Gastroesophageal sphincter (tissue), 3 donors: ENCODE measurements at regions not wholly inside any gene's neighbourhood (a gene's known extent, or its start where the extent isn't known, plus 50 kb on each side); places are given as distances from the start of the nearest gene placed in this dataset.

ENCODE experiments used
- EP300 ChIP-seq: sonication (generic); formaldehyde crosslinking; IDR thresholded peaks from one replicate; pipeline ENCODE4 v1.6.1; 2017; ENCODE audit warnings: antibody characterized with exemption, mild to moderate bottlenecking
- POLR2A ChIP-seq, 2 donors: fragments of 450-650 bp; IDR thresholded peaks; one replicate each; pipeline ENCODE4 v1.6.1; 2017; ENCODE audit warnings: antibody characterized with exemption in 2 of 2, mild to moderate bottlenecking in 2 of 2, moderate library complexity in 1 of 2
- POLR2AphosphoS5 ChIP-seq: sonication (generic); formaldehyde crosslinking; IDR thresholded peaks from one replicate; pipeline ENCODE4 v1.6.1; 2017; ENCODE audit warnings: antibody characterized with exemption
- TF ChIP-seq, protein P1 (sequence below), 4 experiments: fragments of 200-600 bp in 2 of 4; fragments of 450-650 bp in 2 of 4; sonication (generic) in 1 of 4; IDR thresholded peaks; one replicate each; pipeline ENCODE4 v1.5.1; 2017 to 2019; ENCODE audit warnings: antibody characterized with exemption in 4 of 4, mild to moderate bottlenecking in 2 of 4, moderate library complexity in 2 of 4

DNA sequence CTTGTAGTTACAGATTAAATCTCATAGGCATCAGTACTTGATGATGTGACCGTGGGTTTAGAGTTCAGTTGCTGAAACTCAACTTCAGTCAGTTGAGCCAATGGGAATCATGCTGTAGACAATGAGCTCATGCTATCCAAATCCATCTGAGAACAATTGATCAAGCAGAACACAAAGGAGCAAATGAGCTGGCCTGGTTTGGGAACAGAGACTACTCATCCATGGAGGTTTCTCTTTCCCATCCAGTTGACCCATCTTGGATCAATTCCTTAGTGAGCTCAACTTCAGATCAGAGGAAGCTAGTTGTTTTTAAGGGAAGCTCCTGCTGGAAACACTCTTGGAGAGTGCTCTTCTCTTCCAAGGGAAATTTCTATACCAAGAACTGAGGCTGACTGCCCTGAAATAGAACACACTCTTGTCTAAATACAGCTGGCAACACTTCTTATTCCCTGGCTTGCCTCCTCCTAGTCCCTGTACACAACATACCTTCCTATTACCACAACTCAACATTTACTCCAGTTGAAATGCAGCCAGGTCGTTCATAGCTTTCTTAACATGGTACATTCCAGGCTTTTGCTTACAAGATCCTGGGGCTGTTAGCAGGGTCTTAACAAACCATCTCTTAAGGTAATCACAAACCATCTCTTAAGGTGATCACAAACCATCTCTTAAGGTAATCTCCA, 203.9 kb upstream of the PRDM1 start:
- TF ChIP-seq, protein P1, sequence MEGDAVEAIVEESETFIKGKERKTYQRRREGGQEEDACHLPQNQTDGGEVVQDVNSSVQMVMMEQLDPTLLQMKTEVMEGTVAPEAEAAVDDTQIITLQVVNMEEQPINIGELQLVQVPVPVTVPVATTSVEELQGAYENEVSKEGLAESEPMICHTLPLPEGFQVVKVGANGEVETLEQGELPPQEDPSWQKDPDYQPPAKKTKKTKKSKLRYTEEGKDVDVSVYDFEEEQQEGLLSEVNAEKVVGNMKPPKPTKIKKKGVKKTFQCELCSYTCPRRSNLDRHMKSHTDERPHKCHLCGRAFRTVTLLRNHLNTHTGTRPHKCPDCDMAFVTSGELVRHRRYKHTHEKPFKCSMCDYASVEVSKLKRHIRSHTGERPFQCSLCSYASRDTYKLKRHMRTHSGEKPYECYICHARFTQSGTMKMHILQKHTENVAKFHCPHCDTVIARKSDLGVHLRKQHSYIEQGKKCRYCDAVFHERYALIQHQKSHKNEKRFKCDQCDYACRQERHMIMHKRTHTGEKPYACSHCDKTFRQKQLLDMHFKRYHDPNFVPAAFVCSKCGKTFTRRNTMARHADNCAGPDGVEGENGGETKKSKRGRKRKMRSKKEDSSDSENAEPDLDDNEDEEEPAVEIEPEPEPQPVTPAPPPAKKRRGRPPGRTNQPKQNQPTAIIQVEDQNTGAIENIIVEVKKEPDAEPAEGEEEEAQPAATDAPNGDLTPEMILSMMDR (IDR thresholded peaks at IDR 0.05): no peak
- TF ChIP-seq POLR2A (IDR thresholded peaks at IDR 0.05): no peak
- TF ChIP-seq POLR2AphosphoS5: no peak
- no peak for TF ChIP-seq EP300
